ENCODE measurements at regions not wholly inside any gene's neighbourhood (a gene's known extent, or its start where the extent isn't known, plus 50 kb on each side); places are given as distances from the start of the nearest gene placed in this dataset.
"Not testable (repeated sequence)": the region's sequence is repeated elsewhere in the genome, so short reads cannot be mapped to it uniquely, and the experiment has no call there.

DNA sequence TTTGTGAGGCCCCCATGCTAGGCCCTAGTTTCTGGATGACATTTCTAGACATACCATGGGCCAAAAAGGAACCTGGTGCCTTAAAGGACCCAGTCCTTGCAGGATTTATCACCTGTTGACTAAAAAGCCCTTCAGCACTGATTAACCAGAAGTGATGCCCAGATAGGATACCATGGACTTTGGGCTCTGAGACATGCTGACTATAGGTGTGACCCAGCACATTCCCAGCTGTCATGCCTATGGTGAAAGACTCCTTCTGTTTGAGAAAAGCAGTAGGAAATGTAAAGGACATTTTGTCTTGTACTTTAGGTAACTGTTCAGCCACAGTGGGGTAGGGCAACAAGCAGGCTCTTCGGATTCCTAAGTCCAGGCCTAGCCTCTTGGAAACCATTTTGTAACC lies 724.2 kb downstream of the CD109 start:
- DNase-seq (ENCODE audit: low read depth), result no peak
- TF ChIP-seq CTCF (IDR thresholded peaks at IDR 0.05; ENCODE audit: insufficient read depth, low read depth, low read length), result no peak
- no peak overlapping the region for H3K4me3 ChIP-seq (ENCODE audit: low read depth, low read length)

- no peak for TF ChIP-seq CTCF (IDR thresholded peaks at IDR 0.05; ENCODE audit: insufficient read depth, low read depth, low read length)
- H3K4me3 ChIP-seq (ENCODE audit: low read depth, low read length), result no peak overlapping the region
- peak; percentile 5 for DNase-seq (ENCODE audit: low read depth)
Observed at GRCh38 chr6:74415056-74415455, 719.1 kb downstream of the CD109 start.

- DNase-seq (ENCODE audit: low read depth), result peak; percentile 1
- no peak overlapping the region for H3K4me3 ChIP-seq (ENCODE audit: low read depth, low read length)
- no peak for TF ChIP-seq CTCF (IDR thresholded peaks at IDR 0.05; ENCODE audit: insufficient read depth, low read depth, low read length)
Observed at GRCh38 chr6:74410630-74411029, 714.6 kb downstream of the CD109 start.

GRCh38 chr6:74409447-74409846 lies 713.4 kb downstream of the CD109 start:
- peak; percentile 36 for TF ChIP-seq CTCF (IDR thresholded peaks at IDR 0.05; ENCODE audit: insufficient read depth, low read depth, low read length)
- no peak overlapping the region for H3K4me3 ChIP-seq (ENCODE audit: low read depth, low read length)
- peak; percentile 59 for DNase-seq (ENCODE audit: low read depth)

GRCh38 chr6:74408844-74409243 lies 712.8 kb downstream of the CD109 start:
- no peak overlapping the region for H3K4me3 ChIP-seq (ENCODE audit: low read depth, low read length)
- no peak for TF ChIP-seq CTCF (IDR thresholded peaks at IDR 0.05; ENCODE audit: insufficient read depth, low read depth, low read length)
- DNase-seq (ENCODE audit: low read depth), result no peak

DNA sequence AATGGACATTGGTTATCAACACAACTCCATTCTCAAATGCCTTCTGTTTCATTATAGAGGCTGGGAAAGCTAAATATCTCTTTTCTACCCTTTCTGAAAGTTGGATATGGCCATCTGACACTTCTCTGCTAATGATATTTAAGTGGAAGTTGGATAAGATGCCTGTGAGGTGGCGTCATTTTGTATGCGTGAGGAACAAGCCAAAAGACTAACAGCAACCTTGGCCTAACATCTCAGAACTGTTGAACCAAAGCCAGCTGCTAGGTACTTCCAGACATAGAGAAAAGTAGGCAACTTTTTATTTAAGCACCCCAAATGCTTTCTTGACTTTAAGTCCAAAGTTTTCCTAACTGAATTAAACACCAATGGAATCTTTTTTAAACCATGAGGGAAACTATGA lies 708.4 kb downstream of the CD109 start:
- TF ChIP-seq CTCF (IDR thresholded peaks at IDR 0.05; ENCODE audit: insufficient read depth, low read depth, low read length), result no peak
- DNase-seq (ENCODE audit: low read depth), result no peak
- no peak overlapping the region for H3K4me3 ChIP-seq (ENCODE audit: low read depth, low read length)

DNA sequence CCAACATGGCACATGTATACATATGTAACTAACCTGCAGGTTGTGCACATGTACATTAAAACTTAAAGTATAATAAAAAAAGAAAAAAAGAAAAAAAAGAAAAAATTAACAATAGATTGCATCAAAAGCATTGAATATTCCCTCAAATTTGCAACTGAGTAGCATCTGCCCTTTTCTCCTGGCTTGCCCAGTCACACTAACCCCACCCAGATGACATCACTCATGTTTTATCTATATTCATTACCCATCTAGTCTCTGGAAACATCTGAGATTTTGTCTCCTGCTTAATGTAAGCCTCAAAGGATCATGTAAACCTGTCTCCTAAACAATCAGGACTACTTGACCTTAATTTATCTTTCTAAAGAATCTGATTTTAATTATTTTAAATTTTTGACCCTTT lies 706.8 kb downstream of the CD109 start:
- TF ChIP-seq CTCF (IDR thresholded peaks at IDR 0.05; ENCODE audit: insufficient read depth, low read depth, low read length), result no peak
- H3K4me3 ChIP-seq (ENCODE audit: low read depth, low read length), result no peak overlapping the region
- no peak for DNase-seq (ENCODE audit: low read depth)

DNA sequence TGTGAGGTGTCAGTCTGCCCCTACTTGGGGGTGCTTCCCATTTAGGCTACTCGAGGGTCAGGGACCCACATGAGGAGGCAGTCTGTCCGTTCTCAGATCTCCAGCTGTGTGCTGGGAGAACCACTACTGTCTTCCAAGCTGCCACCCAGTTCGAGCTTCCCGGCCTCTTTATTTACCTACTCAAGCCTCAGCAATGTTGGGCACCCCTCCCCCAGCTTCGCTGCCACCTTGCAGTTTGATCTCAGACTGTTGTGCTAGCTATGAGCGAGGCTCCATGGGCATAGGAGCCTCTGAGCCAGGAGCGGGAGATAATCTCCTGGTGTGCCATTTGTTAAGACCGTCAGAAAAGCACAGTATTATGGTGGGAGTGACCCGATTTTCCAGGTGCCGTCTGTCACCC lies 682.4 kb downstream of the CD109 start:
- not testable (repeated sequence) for H3K4me3 ChIP-seq (ENCODE audit: low read depth, low read length); DNase-seq (ENCODE audit: low read depth)

Data from fibroblast of villous mesenchyme (primary cell).